ENCODE measurements at regions not wholly inside any gene's neighbourhood (a gene's known extent, or its start where the extent isn't known, plus 50 kb on each side); places are given as distances from the start of the nearest gene placed in this dataset.

- DNase-seq = no peak
Measured at GRCh38 chr19:46945694-46946489, 73.7 kb upstream of the NPAS1 start.

GRCh38 chr19:46946611-46947238 is 72.9 kb upstream of the NPAS1 start:
- DNase-seq = no peak

- DNase-seq = no peak
Measured at GRCh38 chr19:46947866-46948265, 71.8 kb upstream of the NPAS1 start.

- DNase-seq = peak in 1 of 2 experiments; percentile 36
Measured at GRCh38 chr19:46950526-46951170, 69.0 kb upstream of the NPAS1 start.

GRCh38 chr19:46951171-46951986 is 68.3 kb upstream of the NPAS1 start:
- peak; percentile 49 to 61 for DNase-seq

GRCh38 chr19:46952874-46953273 is 66.8 kb upstream of the NPAS1 start:
- DNase-seq = no peak

- no peak for DNase-seq
Measured at GRCh38 chr19:46953955-46954501, 65.6 kb upstream of the NPAS1 start.

- no peak for DNase-seq
Measured at GRCh38 chr19:46954502-46954992, 65.1 kb upstream of the NPAS1 start.

- peak in 1 of 2 experiments; percentile 35 for DNase-seq
Measured at GRCh38 chr19:46954993-46955812, 64.4 kb upstream of the NPAS1 start.

GRCh38 chr19:46955813-46956371 is 63.7 kb upstream of the NPAS1 start:
- no peak for DNase-seq

GRCh38 chr19:46958532-46958931 is 61.1 kb upstream of the NPAS1 start:
- no peak for DNase-seq

GRCh38 chr19:46959894-46960556 is 59.6 kb upstream of the NPAS1 start:
- DNase-seq = no peak

- DNase-seq = no peak
Measured at GRCh38 chr19:46962030-46962570, 57.5 kb upstream of the NPAS1 start.

- no peak for DNase-seq
Measured at GRCh38 chr19:46963093-46963734, 56.4 kb upstream of the NPAS1 start.

GRCh38 chr19:46967578-46968032 is 52.0 kb upstream of the NPAS1 start:
- DNase-seq = peak in 1 of 2 experiments; percentile 29
